GM20000 (cell line): ENCODE measurements at regions not wholly inside any gene's neighbourhood (a gene's known extent, or its start where the extent isn't known, plus 50 kb on each side); places are given as distances from the start of the nearest gene placed in this dataset.

Experiments used
- DNase-seq: peaks from one replicate; pipeline ENCODE4 v3.0.0; 2012; ENCODE audit warnings: low spot score
- CTCF ChIP-seq: IDR thresholded peaks from 2 replicates; pipeline ENCODE4 v1.5.1; 2012; ENCODE audit warnings: mild to moderate bottlenecking, control low read depth; ENCODE audit errors: extremely low read depth, missing control alignments

GRCh38 chr13:73593199-73593765, 534.5 kb downstream of the KLF5 start:
- no peak for DNase-seq
- TF ChIP-seq CTCF, result no peak

- TF ChIP-seq CTCF, result no peak
- no peak for DNase-seq
Observed at GRCh38 chr13:73591861-73592260, 533.1 kb downstream of the KLF5 start.

GRCh38 chr13:73590795-73591194, 532.0 kb downstream of the KLF5 start:
- DNase-seq, result no peak
- TF ChIP-seq CTCF, result no peak

- TF ChIP-seq CTCF, result no peak
- no peak for DNase-seq
Observed at GRCh38 chr13:73585236-73585635, 526.4 kb downstream of the KLF5 start.

GRCh38 chr13:73583331-73583730, 524.5 kb downstream of the KLF5 start:
- no peak for TF ChIP-seq CTCF
- DNase-seq, result no peak

GRCh38 chr13:73580513-73581267, 521.9 kb downstream of the KLF5 start:
- DNase-seq, result no peak
- TF ChIP-seq CTCF, result no peak

GRCh38 chr13:73579574-73580274, 520.9 kb downstream of the KLF5 start:
- TF ChIP-seq CTCF, result no peak
- DNase-seq, result no peak
